ENCODE measurements at regions not wholly inside any gene's neighbourhood (a gene's known extent, or its start where the extent isn't known, plus 50 kb on each side); places are given as distances from the start of the nearest gene placed in this dataset.
"Not testable (repeated sequence)": the region's sequence is repeated elsewhere in the genome, so short reads cannot be mapped to it uniquely, and the experiment has no call there.

- DNase-seq, result no peak
These were observed 134.0 kb downstream of the SST start for GRCh38 chr3:187536185-187536584.

DNA sequence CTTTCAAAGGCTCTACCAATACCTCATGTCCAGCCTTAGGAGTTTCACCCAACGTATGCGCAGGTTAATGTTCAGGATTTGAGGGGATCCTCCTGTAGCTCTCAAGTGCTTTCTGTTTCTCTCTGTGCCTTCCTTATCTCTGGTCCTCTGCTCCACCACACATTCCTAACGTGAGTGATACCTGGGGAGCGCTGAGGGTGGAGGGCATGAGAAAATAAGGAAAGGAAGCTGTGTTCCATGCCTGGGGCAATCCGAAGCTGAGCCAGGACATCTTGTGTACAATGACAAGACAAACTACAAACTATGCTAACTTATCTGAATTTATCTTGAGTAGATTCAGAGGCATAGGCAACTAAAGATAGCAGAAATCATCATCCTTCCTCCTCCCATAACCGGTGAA, 136.4 kb downstream of the SST start:
- DNase-seq, result no peak

DNA sequence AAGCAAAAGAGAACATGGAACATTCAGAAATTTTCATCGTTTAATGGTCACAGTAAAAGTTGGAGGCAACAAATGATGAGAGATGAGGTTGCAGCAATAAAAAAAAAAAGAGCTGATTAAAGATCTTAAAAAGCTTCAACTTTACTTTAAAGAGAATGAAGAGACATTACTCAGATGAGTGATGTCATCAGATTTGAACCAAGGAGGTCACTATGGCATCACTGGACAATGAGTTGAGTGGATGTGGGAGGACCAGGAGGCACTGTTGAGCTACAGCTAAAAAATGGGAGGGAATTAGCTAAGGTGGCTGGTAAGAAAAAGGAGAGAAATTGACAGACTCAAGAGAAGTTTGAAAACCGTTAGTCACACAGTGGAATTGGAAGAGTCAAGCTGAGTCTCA, 138.4 kb downstream of the SST start:
- DNase-seq, result no peak

- DNase-seq, result no peak
These were observed 147.3 kb downstream of the SST start for GRCh38 chr3:187522890-187523289.

DNA sequence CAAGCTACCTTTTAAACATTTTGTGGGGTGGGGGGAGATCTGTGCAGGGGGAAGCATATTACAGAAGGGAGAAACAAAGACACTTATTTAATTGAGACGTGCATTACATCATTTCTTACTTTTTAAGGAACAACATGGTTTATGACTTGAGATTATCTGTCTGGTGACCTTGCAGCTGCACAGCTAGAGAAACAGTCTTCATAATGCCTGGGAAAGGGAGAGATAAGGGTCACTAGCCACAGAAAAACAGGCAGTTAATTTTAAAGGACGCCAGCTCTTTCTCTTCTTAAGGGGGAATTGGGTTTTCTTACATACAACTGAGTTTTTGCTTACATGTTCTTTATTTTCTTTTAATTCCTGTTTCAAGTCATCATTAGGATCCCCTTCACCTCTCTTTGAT, 147.9 kb downstream of the SST start:
- DNase-seq, result no peak

DNA sequence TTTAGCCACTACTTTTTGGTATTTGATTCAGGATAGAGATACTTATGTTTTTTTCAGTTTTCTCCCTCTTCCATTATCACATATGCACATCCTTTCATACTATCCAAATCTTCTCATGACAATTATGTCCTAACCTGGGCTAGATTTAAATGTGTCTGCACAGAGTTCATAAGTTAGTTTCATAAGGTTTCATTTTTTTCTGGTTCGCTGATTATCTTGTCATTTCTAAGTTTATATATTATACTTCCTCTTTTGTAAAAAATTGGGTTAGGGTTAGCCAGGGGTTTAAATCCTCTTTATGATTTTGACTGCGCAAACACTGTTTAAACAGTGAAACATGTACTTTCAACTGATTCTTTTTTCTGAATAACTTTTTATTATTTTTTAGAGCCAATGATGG, 148.6 kb downstream of the SST start:
- DNase-seq, result no peak

DNA sequence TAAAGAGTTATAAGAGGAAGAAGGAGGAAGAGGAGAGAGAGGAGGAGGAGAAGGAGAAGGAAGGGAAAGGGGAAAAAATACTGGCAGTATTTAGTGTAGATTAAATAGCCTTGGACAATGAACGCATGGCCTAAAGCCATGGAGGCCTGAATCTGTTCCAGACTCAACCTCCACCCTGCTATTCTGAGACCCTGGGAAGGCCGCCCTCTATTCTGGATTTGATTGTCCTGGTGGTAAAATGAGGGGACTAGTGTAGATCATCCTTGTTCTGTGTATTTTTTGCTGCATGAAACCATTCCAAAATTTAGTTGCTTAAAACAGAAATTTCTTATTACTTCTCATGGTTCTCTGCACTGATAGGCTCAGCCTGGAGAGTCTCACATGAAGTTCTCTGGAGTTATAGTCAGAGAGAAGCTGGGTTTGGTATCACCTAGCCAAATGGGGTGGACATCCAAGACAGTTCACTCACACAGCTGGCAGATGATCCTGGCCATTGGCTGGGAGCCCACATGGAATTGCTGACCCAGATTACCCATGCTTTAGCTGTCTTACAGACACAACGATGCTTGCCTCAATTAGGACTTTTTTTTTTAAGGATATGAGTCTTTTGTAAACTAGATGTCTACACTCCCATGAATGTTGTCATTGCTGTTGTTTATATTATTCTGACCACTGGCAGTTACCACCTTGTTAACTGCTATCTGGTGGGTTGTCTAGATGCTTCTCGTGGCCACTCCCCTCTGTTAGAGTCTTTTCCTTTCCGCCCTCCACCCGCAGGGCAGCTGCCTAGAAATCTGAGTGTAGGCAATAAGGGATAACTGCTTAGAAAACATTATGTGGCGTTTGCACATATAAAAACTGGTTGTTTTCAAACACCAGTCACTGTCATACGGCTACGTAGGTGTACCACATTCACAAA, 149.9 kb downstream of the SST start:
- no peak for DNase-seq

DNA sequence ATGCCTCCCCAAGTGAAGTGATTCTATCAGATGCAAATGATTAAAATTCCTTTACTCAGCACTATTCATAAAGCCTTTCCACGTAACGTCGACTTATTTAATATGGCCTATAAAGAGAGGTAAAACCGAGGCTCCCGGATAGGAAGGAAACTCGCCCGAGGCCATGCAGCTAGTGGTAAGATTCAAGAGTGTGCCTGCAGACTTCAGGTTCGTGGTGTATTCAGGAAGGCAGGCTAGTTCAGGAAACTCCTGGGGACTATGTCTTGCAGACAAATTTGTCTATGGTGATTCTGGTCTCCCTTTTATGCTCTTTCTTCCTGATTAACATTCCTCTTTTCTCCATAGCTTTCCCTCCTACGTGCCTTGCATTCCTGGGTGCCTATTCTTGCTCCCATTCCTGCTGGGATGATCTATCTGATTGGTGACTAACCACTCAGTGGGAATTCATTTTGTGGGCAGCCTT, 150.7 kb downstream of the SST start:
- DNase-seq, result no peak

- DNase-seq, result no peak
These were observed 150.4 kb downstream of the RTP4 start for GRCh38 chr3:187518616-187519015.

DNA sequence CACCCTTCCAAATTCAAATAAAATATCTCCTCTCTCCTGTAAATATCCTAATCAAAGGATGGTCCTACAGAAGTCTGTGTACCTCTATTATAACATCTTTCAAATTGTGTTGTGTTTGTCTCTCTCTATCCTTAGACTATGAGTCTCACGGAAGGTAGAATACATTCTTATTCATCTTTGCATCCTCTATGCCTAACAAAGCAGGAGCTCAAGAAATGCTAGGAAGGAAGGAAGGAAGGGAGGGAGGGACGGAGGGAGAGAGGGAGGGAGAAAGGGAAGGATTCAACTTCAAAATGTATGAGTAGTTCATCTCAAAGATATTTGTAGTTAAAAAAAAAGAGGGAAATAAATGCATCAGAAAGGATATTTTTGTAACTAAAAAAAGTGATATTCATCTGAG, 150.0 kb downstream of the RTP4 start:
- no peak for DNase-seq

DNA sequence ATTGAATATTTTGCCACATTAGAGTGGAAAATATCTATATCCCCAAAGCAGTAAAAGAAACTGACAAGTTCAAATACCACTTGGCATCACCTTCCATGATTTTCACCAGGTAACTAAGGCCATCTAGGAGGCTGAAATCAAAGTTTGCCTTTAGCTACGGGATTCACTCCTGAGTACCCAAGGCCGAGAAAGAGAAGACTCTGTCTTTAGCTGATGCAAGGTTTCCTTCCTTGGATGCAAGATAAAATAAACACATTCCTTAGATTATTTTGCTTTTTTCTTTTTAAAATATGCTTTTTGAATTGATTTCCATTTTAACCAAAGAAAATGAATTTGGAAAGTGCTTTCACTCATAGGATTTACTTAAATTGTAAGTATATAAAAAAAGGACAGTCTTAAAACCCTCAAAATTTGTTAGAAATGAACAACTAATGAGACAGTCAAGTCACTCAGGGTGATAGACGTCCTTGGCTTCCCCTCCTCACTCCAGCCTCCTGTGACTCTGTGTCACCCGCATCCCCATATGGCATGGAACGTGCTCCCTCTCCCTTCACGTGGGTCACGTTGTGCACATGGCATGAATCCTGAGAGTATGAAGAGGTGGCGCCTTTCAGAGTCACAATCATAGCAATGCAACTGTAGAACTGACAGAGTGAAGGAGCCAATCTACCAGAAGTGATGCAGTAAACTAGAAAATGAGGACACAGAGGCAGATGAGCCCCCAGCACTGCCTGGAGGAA, 148.4 kb downstream of the RTP4 start:
- no peak for DNase-seq

- DNase-seq, result no peak
These were observed 139.7 kb downstream of the RTP4 start for GRCh38 chr3:187507905-187508304.

GRCh38 chr3:187507266-187507665, 139.1 kb downstream of the RTP4 start:
- no peak for DNase-seq

DNA sequence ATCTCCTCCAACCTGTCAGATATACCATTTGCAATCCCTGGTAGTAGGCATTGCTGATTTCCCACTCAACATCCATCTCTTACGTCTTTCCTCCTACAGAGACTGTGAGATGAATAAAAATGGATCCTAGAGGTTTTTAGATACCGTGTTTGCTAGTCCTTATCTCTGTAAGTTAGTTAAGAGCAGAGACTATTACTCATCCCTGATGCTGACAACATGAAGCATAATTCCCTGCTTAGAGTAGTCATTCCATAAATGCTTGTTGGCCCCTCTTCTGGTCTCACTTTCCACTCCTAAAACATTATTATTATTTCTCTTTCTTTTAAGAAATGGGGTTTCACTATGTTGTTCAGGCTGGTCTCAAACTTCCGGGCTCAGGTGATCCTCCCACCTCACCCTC, 136.2 kb downstream of the RTP4 start:
- DNase-seq, result no peak

GRCh38 chr3:187498211-187498724, 130.1 kb downstream of the RTP4 start:
- no peak for DNase-seq

DNA sequence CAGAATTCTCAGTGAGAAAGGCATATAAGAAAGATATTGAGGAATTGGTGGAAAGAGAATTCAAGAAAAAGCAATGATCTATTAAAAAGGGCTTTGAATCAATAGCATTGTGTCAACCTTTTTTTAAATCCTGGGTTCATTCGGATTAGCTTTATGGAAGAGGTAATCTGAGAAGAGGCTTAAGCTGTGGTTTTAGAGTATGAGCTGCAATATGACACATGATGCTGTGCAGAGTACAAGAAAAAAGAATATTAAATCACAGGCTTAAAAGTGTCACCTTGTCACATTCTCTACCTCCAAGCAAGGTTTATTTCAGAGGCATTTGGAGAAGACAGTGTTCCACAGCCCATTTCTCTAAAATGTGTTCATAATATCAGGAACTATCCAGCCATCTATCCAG, 128.9 kb downstream of the RTP4 start:
- no peak for DNase-seq

- not testable (repeated sequence) for DNase-seq
These were observed 125.9 kb downstream of the RTP4 start for GRCh38 chr3:187494056-187494455.

DNA sequence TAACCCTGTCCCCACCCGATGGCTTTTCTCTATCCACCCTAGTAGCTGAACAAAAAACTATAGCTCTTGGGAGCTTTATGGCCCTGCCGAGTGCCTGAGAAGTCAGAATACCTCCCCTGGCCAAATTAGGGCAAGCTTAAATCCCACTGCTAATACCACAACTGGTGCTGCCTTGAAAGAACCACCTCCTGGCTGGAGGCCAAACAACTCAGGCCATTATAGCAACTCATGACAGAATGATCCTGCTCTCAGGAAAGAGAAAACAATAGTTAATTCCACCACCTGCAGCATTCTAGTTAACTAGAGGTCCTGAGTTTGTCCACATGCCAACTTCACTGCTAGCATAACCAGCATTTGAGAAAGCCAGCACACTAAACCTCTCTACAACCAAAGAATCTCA, 123.2 kb downstream of the RTP4 start:
- DNase-seq, result no peak

- no peak for DNase-seq
These were observed 122.2 kb downstream of the RTP4 start for GRCh38 chr3:187490366-187490765.

DNA sequence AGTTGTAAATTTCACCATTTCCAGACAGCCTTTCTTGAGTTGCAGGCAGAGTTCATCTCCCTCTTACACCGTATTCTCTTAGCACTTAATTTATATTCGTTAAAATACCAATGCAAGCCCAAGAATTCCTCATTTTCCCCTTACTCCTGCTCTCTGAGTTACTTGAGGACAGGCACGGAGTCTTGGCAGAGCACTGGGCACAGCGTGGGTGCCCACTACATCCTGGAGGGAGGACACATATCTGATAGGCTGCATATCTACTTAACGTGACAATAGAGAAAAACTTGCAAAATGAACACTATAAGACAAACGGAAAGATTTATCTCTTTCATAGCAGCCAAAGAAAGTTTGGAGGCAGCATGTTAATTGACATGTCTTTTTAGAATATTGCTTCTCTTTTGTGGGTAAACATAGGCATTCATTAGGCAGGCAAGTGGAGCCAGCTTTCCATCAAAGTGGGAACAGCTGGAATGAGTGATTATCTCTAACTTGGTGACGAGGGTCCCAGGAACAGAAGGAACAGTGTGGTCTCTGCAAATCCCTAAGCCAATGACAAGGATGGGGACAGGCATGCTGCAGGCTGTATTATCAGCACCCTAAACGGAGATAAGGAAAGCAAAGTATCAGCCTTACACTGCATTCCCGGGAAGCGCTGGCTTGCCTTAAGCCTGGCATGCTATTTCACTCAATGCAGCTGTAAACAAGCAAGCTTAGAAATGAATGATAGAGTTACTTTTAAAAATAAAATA, 116.5 kb downstream of the RTP4 start:
- DNase-seq, result no peak

DNA sequence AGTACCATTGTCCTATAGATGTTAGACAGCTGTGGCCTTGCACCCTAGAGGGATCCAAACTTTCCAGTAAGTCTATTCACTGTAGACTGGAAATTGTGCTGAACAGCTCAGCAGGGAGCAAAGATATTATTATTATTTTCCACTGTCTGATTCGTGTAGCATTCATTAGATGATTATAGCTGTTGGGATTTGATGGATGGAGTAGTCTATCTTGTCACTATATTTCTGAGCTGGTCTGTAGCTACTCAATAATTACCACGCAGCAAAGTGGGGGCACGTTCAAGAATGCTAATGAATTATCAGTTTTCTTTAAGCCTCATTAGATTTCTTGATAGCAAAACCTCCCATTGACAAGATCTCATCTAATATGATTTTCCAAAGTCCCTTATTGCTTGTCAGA, 113.2 kb downstream of the RTP4 start:
- DNase-seq, result no peak

DNA sequence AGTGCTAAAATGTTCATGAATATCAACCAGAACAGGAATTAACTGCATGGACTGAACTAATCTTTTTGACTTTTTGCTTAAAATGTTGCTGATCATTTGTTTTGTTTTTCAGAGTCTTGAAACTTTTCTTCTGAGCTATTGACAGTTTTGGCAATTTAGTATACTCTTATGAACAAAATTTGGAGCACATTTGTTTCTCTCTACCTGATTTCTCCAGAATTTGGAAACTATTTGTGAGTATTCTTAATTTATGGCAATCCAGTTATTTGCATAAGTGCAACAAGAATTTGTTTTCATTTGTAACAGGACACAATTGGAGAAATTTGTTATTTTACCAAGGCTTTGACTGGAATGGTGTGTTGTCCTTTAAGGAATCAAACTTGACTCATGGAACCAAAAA, 107.4 kb downstream of the RTP4 start:
- not testable (repeated sequence) for DNase-seq

DNA sequence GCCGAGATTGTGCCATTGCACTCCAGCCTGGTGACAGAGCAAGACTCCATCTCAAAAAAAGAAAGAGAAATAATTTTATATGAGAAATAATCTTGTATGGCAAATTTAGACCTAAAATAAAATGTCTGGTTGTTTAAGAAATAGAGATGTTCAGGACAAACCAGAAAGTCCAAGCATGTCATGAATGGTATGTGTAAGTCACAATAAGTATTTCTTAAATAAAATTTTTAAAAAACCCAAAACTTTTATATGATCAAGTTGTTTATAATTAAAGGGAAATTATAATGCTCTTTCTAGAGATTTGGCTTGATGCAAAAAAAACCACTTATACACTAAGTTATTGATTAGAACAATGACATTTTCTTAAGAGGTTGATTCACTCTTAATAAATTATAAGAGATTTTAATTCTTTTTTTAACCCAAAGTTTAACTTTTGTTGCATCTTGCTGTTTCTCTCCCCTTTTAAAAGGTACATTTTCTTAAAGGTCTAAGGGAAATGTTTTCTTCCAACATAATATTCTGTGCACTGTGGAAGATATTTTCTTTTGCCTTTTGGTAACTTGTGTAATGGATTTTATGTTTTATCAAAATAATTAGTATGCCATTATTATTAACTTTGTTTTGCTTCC, 105.7 kb downstream of the RTP4 start:
- no peak for DNase-seq
